WTC11 (cell line): ENCODE measurements at regions not wholly inside any gene's neighbourhood (a gene's known extent, or its start where the extent isn't known, plus 50 kb on each side); places are given as distances from the start of the nearest gene placed in this dataset.

Experiments used
- AFF4 ChIP-seq: sonication (generic); formaldehyde crosslinking; IDR thresholded peaks from 2 replicates; pipeline ENCODE4 v1.8.1; 2023; ENCODE audit warnings: mild to moderate bottlenecking, missing genetic modification reagents, borderline replicate concordance
- GABPB1 ChIP-seq: sonication (generic); formaldehyde crosslinking; IDR thresholded peaks from 2 replicates; pipeline ENCODE4 v1.8.1; 2023; ENCODE audit warnings: mild to moderate bottlenecking, missing genetic modification reagents
- HMGXB4 ChIP-seq: sonication (generic); formaldehyde crosslinking; IDR thresholded peaks from 2 replicates; pipeline ENCODE4 v1.8.1; 2023; ENCODE audit warnings: mild to moderate bottlenecking, moderate library complexity, missing genetic modification reagents
- MXD4 ChIP-seq: fragments of 250-450 bp; sonication (Bioruptor Pico); IDR thresholded peaks from 2 replicates; pipeline ENCODE4 v1.8.0; 2021; ENCODE audit warnings: mild to moderate bottlenecking, moderate library complexity, borderline replicate concordance
- PRRX2 ChIP-seq: fragments of 250-450 bp; sonication (Bioruptor Pico); IDR thresholded peaks from 2 replicates; pipeline ENCODE4 v1.8.0; 2021; ENCODE audit warnings: mild to moderate bottlenecking
- SMAD3 ChIP-seq: sonication (generic); formaldehyde crosslinking; IDR thresholded peaks from 2 replicates; pipeline ENCODE4 v1.8.0; 2022; ENCODE audit warnings: missing genetic modification reagents, mild to moderate bottlenecking, borderline replicate concordance
- SOX15 ChIP-seq: fragments of 250-450 bp; sonication (Bioruptor Pico); IDR thresholded peaks from 2 replicates; pipeline ENCODE4 v1.9.0; 2021; ENCODE audit warnings: mild to moderate bottlenecking
- STAT6 ChIP-seq: sonication (generic); formaldehyde crosslinking; conservative IDR thresholded peaks from 2 replicates; pipeline ENCODE4 v1.8.1; 2023; ENCODE audit warnings: mild to moderate bottlenecking, low read depth, missing genetic modification reagents, moderate library complexity
- ZNF121 ChIP-seq: sonication (generic); formaldehyde crosslinking; IDR thresholded peaks from 2 replicates; pipeline ENCODE4 v1.8.0; 2023; ENCODE audit warnings: missing genetic modification reagents
- ZNF396 ChIP-seq: fragments of 250-450 bp; sonication (Bioruptor Pico); IDR thresholded peaks from 2 replicates; pipeline ENCODE4 v1.8.0; 2021; ENCODE audit warnings: mild to moderate bottlenecking, moderate library complexity, borderline replicate concordance
- TF ChIP-seq, protein P1 (sequence below): fragments of 200-600 bp; IDR thresholded peaks from 2 replicates; pipeline ENCODE4 v1.8.0; 2022; ENCODE audit warnings: antibody characterized with exemption

DNA sequence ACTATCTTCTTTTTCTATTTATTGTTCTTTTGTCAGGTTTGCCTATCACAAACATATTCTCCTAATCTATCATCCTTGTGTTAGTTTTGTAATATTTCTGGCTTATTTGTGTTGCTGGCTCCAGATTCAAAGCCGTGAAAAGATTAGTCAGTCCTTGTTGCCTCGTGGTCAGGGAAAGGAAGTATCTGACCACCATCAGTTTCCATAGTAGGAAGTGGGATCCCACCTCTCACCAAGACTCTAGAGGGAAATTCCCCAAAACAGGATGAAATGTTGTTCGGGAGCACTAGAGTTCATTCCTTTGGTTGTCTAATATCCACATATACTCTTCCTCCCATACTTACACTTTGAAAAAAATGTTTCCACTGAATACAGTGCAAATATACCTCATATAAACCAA lies 131.0 kb upstream of the HUWE1 start:
- TF ChIP-seq PRRX2 (CRISPR knock-in tag) (no peak), ZNF121 (CRISPR knock-in tag) (no peak), SOX15 (no peak), ZNF396 (no peak), HMGXB4 (no peak), SMAD3 (no peak), AFF4 (CRISPR knock-in tag) (no peak), GABPB1 (CRISPR knock-in tag) (no peak), STAT6 (CRISPR knock-in tag) (no peak), MXD4 (CRISPR knock-in tag) (no peak)
- TF ChIP-seq, protein P1, sequence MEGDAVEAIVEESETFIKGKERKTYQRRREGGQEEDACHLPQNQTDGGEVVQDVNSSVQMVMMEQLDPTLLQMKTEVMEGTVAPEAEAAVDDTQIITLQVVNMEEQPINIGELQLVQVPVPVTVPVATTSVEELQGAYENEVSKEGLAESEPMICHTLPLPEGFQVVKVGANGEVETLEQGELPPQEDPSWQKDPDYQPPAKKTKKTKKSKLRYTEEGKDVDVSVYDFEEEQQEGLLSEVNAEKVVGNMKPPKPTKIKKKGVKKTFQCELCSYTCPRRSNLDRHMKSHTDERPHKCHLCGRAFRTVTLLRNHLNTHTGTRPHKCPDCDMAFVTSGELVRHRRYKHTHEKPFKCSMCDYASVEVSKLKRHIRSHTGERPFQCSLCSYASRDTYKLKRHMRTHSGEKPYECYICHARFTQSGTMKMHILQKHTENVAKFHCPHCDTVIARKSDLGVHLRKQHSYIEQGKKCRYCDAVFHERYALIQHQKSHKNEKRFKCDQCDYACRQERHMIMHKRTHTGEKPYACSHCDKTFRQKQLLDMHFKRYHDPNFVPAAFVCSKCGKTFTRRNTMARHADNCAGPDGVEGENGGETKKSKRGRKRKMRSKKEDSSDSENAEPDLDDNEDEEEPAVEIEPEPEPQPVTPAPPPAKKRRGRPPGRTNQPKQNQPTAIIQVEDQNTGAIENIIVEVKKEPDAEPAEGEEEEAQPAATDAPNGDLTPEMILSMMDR: no peak
